ENCODE measurements at regions not wholly inside any gene's neighbourhood (a gene's known extent, or its start where the extent isn't known, plus 50 kb on each side); places are given as distances from the start of the nearest gene placed in this dataset.

DNA sequence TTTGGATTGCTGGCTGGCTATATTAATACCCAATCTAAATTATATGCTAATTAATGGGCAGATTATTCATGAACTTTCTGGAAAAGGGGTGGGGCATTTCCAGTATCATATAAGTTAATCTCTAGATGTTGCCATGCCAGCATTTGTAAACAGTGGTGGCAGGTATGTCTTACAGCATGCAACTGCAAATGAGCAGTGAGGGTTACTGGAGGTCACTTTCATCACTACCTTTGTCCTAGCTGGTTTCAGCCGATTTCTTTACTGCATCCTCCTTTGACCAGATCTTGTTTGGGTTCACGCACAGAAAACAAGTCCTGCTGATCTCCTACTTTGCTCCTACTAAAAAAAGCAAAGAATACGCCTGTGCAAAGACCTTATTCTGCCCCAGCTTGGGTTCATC lies 89.1 kb upstream of the USP47 start:
- Mint-ChIP-seq H3K4me1 (no peaks in the 10 kb centered on the region), H3K27ac (no peak overlapping the region), H3K4me3 (no peak overlapping the region), H3K27me3 (ENCODE audit: low read depth) (peaks cover 40% of the 10 kb centered on the region), H3K9me3 (no peaks in the 10 kb centered on the region), H3K36me3 (ENCODE audit: low read depth) (no peaks in the 10 kb centered on the region)
- TF ChIP-seq, protein P1, sequence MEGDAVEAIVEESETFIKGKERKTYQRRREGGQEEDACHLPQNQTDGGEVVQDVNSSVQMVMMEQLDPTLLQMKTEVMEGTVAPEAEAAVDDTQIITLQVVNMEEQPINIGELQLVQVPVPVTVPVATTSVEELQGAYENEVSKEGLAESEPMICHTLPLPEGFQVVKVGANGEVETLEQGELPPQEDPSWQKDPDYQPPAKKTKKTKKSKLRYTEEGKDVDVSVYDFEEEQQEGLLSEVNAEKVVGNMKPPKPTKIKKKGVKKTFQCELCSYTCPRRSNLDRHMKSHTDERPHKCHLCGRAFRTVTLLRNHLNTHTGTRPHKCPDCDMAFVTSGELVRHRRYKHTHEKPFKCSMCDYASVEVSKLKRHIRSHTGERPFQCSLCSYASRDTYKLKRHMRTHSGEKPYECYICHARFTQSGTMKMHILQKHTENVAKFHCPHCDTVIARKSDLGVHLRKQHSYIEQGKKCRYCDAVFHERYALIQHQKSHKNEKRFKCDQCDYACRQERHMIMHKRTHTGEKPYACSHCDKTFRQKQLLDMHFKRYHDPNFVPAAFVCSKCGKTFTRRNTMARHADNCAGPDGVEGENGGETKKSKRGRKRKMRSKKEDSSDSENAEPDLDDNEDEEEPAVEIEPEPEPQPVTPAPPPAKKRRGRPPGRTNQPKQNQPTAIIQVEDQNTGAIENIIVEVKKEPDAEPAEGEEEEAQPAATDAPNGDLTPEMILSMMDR (IDR thresholded peaks at IDR 0.05; ENCODE audit: unreplicated experiment in 3 of 3), result no peak

DNA sequence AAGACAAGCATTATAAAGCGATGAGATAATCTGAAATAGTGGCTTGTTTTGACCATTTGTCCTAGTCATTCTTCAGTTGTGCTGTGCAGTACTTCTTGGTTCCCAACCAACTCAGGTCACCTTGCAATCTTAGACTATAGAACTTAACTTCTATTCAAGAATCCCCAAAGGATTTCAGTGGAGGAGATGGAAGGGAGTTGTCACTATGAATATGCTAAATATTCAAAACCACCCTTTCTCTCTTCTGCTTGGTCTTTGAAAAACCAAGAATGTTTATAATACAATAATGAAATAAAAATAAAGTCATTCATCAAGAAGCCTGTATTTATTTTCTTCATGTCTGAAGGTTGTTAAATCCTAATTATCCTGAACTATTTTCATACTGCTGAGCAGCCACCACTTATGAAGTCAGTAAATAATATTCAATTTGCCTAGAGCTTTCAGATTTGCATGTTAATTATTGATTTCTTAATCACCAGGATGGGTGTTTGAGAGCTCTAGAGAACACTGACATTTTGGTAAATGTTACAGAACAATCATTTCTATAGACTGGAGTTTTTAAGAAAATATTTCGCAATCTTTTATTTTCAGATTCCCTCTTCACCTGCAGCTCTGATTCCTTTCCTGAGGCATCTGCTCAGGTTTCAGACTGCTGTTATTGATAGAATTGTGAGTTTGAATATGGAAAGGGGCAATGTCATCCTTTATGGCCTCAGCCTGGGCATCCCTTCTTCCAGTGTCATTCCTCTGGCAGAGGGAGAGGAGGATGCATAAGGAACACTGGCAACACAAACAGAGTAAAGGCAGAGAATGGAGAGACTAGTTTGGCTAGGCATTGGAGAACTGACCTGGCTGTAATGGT lies 91.5 kb upstream of the USP47 start:
- no peak overlapping the region for H3K4me3 Mint-ChIP-seq
- H3K9me3 Mint-ChIP-seq, result no peaks in the 10 kb centered on the region
- H3K27me3 Mint-ChIP-seq (ENCODE audit: low read depth), result peaks cover 29% of the 10 kb centered on the region
- no peaks in the 10 kb centered on the region for H3K4me1 Mint-ChIP-seq
- TF ChIP-seq, protein P1 (IDR thresholded peaks at IDR 0.05; ENCODE audit: unreplicated experiment in 3 of 3), result no peak
- no peak overlapping the region for H3K27ac Mint-ChIP-seq
- no peaks in the 10 kb centered on the region for H3K36me3 Mint-ChIP-seq (ENCODE audit: low read depth)

DNA sequence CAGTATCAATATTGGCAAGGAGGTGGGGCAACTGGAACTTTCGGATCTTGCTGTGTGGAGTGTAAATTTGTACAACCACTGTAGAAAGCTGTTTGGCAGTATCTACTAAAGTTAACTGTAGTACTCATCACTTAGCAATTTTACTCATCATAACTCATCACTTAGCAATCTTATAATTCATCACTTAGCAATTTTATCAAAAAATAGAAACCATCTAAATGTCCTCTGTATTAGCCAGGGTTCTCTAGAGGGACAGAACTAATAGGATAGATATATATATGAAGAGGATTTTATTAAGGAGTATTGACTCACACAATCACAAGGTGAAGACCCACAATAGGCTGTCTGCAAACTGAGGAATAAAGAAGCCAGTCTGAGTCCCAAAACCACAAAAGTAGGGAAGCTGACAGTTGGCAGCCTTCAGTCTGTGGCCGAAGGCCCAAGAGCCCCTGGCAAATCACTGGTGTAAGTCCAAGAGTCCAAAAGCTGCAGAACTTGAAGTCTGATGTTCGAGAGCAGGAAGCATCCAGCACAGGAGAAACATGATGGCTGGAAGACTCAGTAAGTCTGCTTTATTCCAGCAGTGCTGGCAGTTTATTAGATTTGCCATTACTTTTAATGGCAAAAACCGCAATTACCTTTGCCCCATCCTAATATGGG lies 92.9 kb upstream of the USP47 start:
- Mint-ChIP-seq H3K36me3 (ENCODE audit: low read depth) (no peaks in the 10 kb centered on the region), H3K9me3 (no peaks in the 10 kb centered on the region), H3K4me3 (no peak overlapping the region), H3K4me1 (no peaks in the 10 kb centered on the region), H3K27me3 (ENCODE audit: low read depth) (peaks cover 16% of the 10 kb centered on the region), H3K27ac (no peak overlapping the region)
- TF ChIP-seq, protein P1 (IDR thresholded peaks at IDR 0.05; ENCODE audit: unreplicated experiment in 3 of 3), result no peak

DNA sequence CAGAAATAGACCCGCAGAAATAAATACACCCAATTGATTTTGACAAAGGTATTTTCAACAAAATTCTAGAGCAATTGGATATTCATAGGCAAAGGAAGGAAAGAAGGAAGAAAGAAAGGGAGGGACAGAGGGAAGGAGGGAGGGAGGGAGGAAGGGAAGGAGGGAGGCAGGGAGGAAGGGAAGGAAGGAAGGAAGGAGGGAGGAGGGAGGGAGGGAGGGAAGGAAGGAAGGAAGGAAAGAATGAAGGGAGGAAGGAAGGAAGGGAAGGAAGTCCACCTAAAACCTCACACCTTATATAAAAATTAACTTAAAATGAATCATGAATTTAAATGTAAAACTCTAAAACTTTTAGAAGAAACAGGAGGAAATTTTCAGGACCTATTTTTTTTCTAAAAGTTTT lies 94.2 kb upstream of the USP47 start:
- Mint-ChIP-seq H3K27me3 (ENCODE audit: low read depth) (peaks cover 9% of the 10 kb centered on the region), H3K9me3 (no peaks in the 10 kb centered on the region), H3K4me3 (no peak overlapping the region), H3K4me1 (no peaks in the 10 kb centered on the region), H3K36me3 (ENCODE audit: low read depth) (no peaks in the 10 kb centered on the region), H3K27ac (no peak overlapping the region)
- TF ChIP-seq, protein P1 (IDR thresholded peaks at IDR 0.05; ENCODE audit: unreplicated experiment in 3 of 3), result no peak

DNA sequence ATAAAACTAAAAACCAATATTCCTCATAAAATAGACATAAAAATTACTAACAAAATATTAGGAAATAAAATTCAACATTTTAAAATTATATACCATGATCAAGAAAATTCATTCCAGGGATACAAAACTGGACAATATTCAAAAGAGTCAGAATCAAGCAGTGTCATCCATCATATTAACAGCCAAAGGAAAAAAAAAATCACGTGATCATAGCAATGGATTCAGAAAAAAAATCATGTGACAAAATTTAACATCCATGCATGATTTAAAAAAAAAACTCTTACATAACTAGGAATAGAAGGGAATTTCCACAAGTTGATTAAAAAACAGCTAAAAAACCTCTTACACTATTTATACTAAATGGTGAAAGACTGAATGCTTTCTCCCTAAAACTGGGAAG lies 95.3 kb upstream of the USP47 start:
- TF ChIP-seq, protein P1 (IDR thresholded peaks at IDR 0.05; ENCODE audit: unreplicated experiment in 3 of 3), result no peak
- H3K27me3 Mint-ChIP-seq (ENCODE audit: low read depth), result peaks cover 4% of the 10 kb centered on the region

More for the DNA sequence above, 95.3 kb upstream of the USP47 start:
- Mint-ChIP-seq H3K36me3 (ENCODE audit: low read depth) (no peaks in the 10 kb centered on the region), H3K4me1 (no peaks in the 10 kb centered on the region), H3K27ac (no peak overlapping the region), H3K9me3 (no peaks in the 10 kb centered on the region), H3K4me3 (no peak overlapping the region)

All from nephron (organoid).